ENCODE measurements at regions not wholly inside any gene's neighbourhood (a gene's known extent, or its start where the extent isn't known, plus 50 kb on each side); places are given as distances from the start of the nearest gene placed in this dataset.

- TF ChIP-seq ELK1 (IDR thresholded peaks at IDR 0.05; ENCODE audit: borderline replicate concordance, low read depth, low read length) = no peak
- no peak for TF ChIP-seq CTCF (conservative IDR thresholded peaks at IDR 0.05; ENCODE audit: low read depth, low read length)
- TF ChIP-seq RCOR1 (IDR thresholded peaks at IDR 0.05; ENCODE audit: insufficient replicate concordance, low read length) = no peak
- TF ChIP-seq RAD21 (IDR thresholded peaks at IDR 0.05; ENCODE audit: low read length) = no peak
Observed at GRCh38 chr5:120062515-120062917, 401.6 kb upstream of the PRR16 start.
